GM18517 (cell line): ENCODE measurements at regions not wholly inside any gene's neighbourhood (a gene's known extent, or its start where the extent isn't known, plus 50 kb on each side); places are given as distances from the start of the nearest gene placed in this dataset.

Experiments used
- ATAC-seq: cut with Tn5 transposase; IDR thresholded peaks from one replicate; pipeline ENCODE4 v1.9.1; 2021; ENCODE audit warnings: mild to moderate bottlenecking, moderate library complexity; ENCODE audit not compliant: unreplicated experiment

DNA sequence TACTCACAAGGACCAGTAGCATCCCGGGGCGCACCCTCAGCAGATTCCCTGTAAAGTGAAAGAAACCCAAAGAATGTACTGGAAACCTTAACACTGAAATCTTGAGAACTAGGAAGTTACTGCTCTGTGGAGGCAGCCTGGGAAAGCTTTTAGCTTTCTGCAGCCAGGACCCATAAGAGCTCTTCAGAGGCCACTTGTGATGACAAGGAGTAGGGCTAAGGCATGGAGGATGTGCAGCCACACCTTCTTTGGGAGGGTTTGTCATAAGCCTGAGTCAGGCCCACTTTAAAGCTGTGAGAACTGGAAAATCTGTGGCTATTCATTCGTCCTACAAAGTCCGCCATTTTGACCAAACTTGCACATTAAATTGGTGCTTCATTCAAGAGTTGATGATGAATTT is 291.1 kb upstream of the TLE4 start:
- ATAC-seq: no peak

DNA sequence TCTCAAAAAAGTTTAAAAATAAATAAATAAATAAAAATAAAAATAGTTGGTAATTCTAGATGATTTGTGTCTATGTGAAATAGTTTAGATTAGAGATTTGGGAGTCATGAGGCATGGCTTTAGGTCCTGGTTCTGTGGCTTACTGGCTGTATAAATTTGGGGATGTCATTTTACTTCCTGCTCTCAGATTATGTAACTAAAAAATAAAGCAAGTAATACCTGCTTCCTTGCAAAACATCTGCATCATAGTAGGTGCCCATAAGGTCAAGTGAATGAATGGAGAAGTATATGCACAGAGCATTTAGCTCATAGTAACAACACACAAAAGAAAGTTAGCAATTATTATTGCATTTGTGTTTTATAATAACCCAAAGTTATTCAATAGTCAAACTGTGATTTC is 287.7 kb upstream of the TLE4 start:
- no peak for ATAC-seq

DNA sequence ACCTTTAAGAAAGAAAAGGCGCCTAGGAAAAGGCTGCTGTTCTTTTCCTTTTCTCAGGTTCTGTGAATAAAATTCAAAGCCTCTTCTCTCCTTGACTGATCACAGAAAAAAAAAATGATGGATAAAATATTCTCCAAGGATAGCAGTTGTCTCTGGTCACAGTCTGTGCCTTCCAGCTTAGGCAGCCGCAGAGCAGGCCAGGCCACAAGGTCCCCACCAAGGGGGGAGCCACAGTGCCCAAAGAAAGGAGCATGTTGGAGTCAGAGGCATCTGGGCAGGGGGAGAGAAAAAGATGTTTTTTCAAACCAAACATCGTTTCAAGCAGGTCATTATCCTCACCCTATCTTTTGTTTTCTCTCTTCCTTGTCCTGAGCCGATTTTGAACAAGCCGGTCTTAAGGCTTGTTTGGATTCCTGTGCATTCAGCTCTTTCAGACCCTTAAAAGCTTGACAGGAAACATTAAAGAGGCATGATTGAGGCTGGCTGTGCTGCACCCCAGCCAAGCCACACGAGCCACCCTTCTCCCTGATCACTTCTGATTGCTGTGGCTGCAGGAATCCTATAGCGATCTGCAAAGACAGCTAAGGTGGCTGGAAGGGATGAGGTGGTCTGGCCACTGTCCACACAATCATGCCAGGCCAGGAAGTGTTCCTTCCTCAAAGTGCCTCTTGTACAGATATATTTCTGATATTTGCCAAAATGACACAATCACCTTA is 284.6 kb upstream of the TLE4 start:
- no peak for ATAC-seq

DNA sequence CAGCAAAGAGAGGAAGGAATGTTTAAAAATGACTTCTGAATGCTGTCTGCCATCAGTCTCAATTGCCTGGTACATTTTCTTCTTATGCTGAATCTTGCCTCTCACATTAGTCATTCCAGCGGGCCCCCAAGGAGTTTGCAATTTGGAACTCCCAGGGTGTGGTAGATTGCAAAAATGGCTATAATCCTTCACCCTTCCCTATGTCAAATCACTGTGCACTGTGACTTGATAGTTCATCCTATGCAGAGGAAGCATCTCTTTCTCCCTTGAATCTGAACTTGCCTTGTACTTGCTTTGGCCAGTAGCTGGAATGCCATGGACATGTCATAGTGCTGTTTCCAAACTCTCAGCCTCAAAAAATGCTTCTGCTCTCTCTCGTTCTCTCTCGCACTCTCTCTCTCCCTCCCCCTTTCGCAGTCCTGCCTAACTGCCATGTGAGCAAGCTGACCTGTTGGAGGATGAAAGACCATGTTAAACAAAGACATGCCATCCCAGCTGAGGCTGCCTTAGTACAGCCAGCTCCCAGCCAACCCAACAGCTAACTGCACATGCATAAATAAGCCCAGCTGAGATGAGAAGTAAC is 284.0 kb upstream of the TLE4 start:
- ATAC-seq: no peak

DNA sequence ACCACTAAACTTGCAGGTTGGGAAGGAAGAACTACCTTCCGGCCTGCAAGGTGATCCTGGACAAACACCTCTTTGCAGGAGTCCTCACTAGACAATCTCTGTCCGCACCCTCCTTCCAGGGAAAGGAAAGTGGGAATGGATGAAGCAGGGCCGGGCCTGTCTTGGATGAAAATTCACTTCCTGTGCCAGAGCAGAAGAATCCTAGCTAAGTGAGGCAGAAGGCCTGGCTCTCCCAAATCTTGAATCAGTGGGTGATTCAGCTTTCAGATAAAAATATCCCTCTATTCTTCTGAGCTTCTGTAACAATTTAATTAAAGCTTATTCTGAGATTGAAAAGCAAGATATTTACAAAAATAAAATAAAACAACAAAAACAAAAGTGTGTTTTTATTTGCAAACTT is 281.9 kb upstream of the TLE4 start:
- no peak for ATAC-seq

DNA sequence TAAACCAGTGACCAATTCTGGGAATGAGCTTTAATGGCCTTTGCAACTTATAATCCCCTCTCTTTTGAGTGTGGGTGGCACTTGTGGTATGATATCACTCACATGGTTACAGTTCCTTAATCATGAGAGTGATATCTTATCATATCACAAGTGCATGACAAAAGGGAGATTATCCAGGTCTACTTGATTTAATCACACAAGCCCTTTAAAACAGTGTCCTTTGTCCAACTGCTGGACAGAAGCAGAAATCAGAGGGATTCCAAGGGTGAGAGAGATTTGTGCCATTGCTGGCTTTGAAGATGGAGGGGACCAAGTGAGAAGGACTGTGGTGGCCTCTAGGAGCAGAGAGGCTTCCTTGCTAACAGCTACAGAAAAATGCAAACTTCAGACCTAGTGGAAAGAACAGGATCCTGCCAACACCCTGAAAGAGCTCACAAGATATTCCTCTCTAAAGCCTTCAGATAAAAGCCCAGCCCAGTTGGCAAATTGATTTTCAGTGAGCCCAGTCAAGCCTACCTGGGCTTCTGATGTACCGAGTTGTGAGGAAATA is 279.0 kb upstream of the TLE4 start:
- ATAC-seq: no peak

DNA sequence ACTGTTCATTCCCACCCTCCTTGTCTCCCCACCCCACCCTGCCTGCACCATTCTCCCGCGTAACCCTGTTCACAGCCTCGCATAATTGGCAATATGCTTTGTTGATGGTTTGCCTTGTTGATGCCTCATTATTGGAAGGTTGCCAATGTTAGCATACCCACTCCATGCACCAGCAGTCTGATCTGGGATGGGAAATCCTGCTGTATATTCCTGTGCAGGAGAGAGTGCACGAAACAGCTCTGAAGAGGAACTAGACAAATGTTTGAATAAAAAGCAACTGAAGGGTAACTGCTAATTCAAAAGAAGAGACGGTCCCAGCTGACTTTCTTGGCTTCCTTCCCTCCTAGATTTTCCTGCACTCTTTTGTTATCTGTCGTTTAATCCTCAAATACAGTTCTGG is 271.7 kb upstream of the TLE4 start:
- ATAC-seq: no peak

DNA sequence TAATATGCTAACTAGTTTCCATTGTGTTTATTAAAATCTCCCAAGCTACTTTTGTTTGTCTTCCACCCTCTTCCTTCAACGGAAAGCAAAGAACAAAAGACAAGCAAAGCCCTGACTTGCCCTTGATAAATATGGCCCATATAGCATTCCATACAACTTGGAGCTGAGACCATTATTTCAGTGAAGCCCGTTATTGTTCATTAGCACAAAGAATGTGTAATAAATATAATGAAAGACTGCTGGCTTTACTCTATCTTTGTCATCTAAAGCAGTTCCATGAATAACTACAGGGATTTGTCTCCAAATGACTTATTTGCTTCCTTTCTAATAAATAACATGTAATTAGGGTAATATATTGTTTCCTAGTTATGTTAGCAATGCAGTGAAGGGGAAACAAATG is 270.7 kb upstream of the TLE4 start:
- ATAC-seq: no peak

DNA sequence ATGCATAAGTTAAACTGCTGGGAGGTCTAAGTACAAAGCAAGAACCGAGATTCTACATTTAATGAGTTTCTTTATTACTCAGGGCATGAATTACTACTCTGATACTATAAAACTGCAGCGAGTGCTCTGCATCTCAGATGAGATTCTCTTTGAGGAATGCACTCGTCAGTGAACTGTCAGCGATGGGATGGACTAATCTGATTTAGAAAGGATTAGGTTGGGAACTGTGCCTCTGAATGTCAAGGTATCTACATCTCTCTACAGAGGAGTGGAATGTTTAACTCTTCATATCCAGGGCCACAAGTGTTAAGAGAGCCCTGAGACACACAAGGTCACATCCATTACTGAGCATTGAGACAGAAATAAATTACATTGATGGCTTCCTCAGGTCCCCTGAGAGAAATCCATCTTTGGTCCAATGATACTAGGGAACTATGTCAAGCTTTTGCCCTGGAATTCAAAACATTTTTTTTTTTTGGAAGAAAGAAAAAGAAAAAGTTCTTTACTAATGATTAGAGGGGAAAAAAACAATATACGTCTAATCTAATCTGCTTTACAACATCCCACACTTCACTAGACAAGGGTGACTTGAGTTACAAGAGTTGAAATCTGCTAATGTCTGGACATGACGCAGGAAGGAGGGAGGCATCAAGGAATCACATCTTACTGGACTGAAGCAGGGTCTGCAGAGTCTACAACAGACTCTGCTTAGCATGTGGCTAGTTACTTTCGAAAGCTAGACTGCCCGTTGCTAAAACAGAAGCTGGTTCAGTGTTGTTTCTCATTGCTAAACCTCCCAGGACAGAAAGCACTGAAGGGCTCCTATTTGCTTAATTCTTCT is 270.0 kb upstream of the TLE4 start:
- no peak for ATAC-seq

DNA sequence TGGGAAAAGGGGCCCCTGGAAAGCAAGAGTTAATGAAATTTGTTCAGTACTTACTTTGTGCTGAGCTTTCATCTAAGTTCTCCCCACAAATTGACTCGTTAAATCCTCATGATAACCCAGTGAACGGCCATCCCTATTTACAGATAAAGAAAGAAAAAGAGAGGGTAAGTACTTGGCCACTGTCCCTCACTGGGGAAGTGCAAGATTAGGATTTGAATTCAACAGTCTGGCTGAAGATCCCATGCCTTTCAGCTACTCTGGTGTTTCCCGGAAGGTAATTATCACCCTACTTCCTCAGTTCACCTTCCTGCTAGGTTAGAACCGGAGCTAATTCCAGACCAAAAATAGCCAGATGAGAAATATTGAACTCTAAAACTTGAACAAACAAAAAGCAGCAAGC is 269.2 kb upstream of the TLE4 start:
- no peak for ATAC-seq

DNA sequence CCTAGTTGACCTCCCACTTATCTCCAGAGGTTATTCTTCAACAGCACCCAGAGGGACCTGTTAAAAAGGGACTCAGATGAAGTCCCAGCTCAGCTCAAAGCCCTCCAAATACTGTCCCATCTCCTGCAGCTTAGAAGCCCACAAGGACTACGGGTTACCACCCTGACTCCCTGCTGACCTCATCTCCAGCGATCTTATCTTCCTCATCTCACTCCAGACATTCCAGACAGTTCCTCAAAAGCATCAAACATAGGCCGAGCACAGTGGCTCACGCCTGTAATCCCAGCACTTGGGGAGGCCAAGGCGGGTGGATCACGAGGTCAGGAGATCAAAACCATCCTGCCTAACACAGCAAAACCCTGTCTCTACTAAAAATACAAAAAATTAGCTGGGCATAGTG is 263.8 kb upstream of the TLE4 start:
- no peak for ATAC-seq

DNA sequence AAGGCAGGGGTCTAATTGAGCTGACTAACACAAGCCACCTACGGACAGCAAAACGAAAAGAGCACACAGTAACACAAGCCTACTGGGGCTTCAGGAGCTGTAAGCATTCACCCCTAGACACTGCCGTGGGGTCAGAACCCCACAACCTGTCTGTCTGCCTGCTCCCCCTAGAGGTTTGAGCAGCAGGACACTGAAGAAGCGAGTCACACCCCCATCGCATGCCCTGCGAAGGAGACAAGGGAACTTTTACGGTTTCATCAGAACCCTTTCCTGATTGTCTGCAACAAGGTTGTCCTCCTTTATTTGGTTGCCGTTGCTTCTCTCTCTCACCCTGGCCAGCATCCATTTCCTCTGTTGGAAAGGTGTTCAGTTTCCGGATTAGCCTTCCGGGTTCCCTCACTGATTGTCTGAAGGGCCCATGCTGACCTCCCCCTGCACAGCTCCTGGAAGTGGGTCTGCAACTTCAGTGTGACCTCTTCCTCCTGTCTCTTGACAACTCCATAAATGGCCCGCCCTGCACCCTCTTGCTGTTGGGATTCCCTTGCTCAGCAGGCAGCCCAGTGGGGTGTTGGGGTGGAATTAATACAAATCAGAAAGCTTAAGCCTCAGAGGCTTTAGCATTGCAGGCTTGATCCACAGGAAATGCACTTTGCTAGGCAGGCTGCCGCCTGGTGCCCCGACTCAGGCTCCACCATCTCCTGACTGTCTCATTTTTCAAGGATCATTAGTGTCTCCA is 258.9 kb upstream of the TLE4 start:
- ATAC-seq: no peak

DNA sequence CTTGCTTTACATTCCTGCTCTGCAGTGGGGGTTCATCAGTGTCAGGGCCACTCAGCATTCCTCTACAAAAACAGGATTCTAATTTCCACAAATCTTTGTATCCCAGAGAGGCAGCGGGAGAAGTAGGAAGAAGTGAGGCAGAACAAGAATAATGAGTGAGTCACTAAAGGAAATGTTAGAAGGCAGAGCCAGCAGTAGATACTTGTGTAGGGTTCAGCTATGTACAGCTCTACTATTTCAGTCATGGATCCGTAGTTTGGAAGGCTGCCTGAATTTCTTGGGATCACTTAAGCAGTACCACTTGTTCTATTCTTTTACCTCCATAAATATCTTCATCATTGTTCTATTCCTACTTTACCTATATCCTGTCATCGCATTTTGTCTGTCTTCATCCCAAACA is 246.3 kb upstream of the TLE4 start:
- ATAC-seq: no peak

DNA sequence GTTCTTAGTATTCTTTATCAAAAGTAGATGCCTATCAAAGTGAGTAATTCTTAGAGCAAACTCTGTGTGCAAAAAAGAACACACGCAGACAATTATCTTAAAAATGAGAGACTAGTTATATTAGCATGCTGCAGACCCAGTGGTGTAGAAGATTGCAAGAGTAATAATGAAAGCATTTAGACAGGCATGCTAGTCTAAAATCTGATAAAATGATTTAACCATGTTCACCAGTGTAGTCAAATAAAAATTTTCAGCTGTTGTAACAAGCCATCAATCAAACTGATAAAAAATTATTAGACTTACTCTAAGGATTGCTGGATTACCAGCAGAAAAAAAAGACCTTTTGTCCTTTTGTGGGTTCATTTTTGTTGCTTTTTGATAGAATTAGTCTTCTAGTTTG is 241.9 kb upstream of the TLE4 start:
- no peak for ATAC-seq

DNA sequence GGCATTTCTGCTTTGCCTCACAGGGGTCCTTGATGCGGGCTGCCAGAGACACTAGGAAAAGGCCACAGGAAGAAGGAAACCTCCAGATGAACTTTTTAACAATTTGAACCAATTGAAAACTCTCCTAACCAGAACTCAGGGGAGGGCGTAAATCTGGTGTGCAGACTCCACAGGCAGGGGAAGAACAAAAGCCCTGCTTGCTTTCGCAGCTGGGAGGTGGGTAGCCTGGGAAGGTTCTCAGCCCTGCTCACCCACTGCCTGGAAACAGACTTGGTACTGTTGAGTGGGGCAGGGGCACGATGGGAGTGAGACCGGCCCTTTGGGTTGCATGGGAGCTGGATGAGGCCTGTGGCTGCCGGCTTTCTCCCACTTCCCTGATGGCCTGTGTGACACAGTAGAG is 237.8 kb upstream of the TLE4 start:
- ATAC-seq: no peak

DNA sequence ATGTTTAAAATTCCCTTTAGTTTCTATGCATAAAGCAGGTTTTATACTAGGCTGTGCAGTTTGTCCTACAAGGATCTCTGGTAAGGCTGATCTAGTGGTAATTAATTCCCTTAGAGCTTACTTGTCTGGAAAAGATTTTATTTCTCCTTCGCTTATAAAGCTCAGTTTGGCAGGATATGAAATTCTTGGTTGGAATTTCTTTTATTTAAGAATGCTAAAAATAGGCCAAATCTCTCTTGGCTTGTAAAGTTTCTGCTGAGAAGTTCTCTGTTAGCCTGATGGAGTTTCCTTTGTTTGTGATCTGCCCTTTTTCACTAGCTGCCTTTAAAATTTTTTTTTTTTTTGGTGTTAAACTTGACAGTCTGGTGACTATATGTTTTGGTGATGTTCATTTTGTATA is 237.1 kb upstream of the TLE4 start:
- ATAC-seq: no peak

DNA sequence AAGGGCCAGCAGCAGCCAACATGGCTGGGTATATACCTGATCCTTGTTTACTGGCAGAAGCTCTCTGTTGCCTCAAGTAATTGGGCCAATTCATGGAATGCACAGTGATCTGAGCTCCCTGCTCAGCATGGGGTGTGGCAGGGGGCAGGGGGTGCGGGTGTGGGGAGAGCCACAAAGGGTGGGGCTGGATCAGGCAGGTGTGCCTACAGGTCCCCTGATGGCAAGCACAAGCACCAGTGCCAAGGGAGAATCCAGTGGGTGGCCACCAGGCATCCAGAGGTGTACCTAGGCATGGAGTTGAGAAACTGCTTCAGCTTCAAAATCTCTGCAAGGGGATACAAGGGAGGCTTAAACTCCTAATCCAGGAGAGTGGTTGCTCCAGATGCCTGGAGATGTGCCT is 235.8 kb upstream of the TLE4 start:
- ATAC-seq: no peak

DNA sequence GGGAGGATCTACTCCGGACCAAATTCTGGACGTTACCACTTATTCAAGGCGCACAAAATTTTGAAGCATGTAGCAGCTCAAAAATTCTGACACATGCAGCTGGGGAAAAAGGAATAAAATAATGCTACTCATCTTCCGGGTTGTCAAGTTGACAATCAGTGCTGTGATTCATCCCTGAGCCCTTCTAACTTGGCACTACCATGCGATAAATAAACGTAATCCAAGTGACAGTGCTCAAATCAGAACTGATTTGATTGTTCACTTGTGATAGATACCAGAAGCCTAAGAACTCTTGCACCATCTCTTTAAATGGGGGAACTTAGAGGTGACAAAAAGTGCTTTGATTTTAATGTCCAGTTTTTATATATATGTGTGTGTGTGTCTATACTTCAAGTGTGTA is 230.2 kb upstream of the TLE4 start:
- no peak for ATAC-seq

DNA sequence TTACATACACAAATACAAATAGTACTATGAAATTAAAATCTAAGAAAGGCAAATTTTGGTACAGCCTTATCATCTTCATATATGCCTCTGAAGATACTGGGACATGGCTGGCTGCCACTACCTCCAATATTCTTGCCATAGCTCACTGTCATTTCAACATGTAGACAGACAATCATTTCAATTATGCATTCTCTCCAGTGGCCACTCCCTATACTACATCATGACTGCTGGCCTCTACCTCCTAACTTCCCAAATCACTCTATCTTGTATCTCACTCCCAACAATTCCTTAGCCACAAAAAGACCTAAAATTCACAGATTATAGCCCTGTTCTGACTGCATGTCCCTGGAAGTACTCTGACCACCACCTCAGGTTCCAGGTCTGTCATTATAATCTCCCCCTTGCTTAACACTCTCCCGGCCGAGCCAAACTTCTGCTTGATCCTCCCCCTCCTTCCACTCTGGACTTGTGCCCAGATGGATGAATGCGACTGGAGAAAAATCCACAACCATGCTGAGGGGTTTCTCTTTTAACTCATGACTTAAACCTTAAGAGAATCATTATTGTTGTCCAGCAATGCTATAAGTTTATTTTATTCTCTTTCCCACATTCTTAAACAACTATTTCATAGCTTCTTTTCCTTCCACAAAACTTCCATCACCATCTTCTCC is 225.3 kb upstream of the TLE4 start:
- ATAC-seq: no peak

DNA sequence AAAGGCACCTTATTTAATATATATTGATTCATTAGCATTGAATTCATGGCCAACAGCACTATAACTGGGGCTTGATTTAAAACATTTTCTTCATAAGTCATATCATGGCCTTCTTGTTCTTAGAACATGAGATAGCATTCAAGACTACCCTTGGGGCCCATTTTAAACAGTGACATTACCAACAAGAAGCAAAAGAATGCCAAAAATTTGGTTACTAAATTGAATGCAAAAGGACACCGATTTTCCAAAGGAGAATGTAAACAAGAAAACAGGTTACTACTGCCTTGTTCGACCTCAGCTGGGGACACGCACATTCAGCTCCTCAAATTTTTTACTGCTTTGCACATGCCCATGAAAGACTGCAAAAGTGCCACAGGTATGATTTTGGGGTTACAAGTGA is 219.4 kb upstream of the TLE4 start:
- ATAC-seq: no peak
